ENCODE measurements at regions not wholly inside any gene's neighbourhood (a gene's known extent, or its start where the extent isn't known, plus 50 kb on each side); places are given as distances from the start of the nearest gene placed in this dataset.
A peak's percentile ranks its signal among the peaks of the same experiment; 100 is the strongest.
"Not testable (repeated sequence)": the region's sequence is repeated elsewhere in the genome, so short reads cannot be mapped to it uniquely, and the experiment has no call there.

- FAIRE-seq (no peak), DNase-seq (ENCODE audit: insufficient read length, low spot score) (no peak)
- no peak for TF ChIP-seq CTCF (IDR thresholded peaks at IDR 0.05; ENCODE audit: insufficient read depth, missing control alignments)
These were observed 154.2 kb upstream of the FOXG1 start for GRCh38 chr14:28612414-28612813.

DNA sequence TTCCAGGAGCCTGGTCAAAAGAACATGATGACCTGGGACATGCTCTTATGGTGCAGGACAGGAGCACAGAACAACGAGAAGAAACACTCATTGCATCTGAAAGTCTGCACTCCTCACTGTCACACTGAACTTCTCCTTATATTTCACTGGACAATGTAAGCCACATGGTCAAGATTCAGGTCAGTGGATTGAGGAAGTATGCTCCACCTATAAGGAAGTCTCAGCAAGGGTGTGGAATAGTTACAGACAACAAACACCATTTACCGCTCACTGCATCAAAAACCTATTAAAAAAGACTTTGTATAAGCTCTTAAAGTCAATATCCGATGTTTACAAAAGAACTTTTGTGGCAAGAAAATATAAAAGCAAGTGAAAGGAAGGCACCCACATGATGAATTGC, 153.1 kb upstream of the FOXG1 start:
- no peak for TF ChIP-seq CTCF (IDR thresholded peaks at IDR 0.05; ENCODE audit: insufficient read depth, missing control alignments)
- no peak for FAIRE-seq
- DNase-seq (ENCODE audit: insufficient read length, low spot score): no peak

DNA sequence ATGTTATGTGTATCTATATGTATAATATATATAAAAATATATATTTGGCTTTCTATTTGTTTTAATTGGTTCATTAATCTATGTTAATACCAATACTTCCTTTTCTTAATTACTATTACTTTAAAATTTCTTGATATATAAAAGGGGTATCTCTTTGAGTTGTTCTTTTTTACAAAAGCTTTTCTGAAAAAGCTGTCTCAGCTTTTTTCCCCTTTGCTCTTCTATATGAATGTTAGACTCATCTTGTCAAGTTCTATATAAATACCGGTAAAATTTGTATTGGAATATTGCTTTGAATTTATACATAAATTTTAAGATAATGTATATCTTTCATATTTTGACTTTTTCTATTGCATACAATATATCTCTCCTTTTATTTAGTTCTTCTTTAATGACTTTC, 139.8 kb upstream of the FOXG1 start:
- no peak for TF ChIP-seq CTCF (IDR thresholded peaks at IDR 0.05; ENCODE audit: insufficient read depth, missing control alignments)
- DNase-seq (ENCODE audit: insufficient read length, low spot score) (no peak), FAIRE-seq (no peak)

DNA sequence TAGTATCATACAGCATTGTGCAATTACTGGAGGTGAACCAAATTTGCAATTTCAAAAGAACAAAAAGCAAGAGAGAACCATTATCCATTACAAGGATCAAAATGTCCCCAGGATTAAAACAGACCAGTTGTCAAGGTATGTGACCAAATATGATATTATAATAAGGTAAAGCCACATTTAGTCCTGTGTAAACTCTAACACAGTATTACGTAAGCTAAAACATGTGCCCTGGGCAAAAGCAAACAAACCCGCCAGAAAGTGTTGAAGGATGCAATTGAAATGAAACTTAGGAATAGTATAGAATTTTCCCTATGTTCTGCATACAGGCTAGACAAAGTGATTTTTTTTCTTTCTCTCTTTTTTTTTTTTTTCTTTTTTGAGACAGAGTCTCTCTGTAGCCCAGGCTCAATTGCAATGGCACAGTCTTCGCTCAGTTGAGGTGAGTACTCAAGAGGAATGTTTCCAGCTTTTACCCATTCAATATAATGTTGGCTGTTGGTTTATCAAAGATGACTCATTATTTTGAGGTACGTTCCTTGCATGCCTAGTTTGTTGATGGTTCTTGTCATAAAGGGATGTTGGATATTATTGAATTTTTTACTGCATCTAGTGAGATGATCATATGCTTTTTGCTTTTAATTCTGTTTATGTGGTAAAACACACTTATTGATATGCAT, 137.1 kb upstream of the FOXG1 start:
- TF ChIP-seq CTCF (IDR thresholded peaks at IDR 0.05; ENCODE audit: insufficient read depth, missing control alignments): no peak
- DNase-seq (ENCODE audit: insufficient read length, low spot score) (no peak), FAIRE-seq (no peak)

DNA sequence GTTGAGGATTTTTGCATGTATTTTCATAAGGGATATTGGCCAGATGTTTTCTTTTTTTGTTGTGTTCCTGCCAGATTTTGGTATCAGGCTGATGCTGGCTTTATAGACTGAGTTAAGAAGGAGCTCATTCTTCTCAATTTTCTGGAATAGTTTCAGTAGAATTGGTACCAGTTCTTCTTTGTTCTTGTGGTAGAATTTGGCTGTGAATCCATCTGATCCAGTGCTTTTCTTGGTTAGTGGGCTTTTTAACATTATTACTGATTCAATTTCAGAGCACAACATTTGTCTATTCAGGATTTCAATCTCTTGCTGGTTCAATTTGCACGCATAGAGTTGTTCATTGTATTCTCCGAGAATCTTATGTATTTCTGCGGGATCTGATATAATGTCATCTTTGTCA, 136.5 kb upstream of the FOXG1 start:
- no peak for DNase-seq (ENCODE audit: insufficient read length, low spot score)
- TF ChIP-seq CTCF (IDR thresholded peaks at IDR 0.05; ENCODE audit: insufficient read depth, missing control alignments): no peak
- no peak for FAIRE-seq

GRCh38 chr14:28635387-28635786, 131.2 kb upstream of the FOXG1 start:
- TF ChIP-seq CTCF (IDR thresholded peaks at IDR 0.05; ENCODE audit: insufficient read depth, missing control alignments): peak; percentile 62
- DNase-seq (ENCODE audit: insufficient read length, low spot score) (no peak), FAIRE-seq (no peak)

DNA sequence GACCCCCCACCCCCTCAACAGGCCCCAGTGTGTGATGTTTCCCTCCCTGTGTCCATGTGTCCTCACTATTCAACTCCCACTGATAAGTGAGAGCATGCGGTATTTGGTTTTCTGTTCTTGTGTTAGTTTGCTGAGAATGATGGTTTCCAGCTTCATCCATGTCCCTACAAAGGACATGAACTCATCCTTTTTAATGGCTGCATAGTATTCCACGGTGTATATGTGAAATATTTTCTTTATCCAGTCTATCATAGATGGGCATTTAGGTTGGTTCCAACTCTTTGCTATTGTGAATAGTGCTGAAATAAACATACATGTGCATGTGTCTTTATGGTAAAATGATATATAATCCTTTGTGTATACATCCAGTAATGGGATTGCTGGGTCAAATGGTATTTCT, 130.8 kb upstream of the FOXG1 start:
- FAIRE-seq: not testable (repeated sequence)

DNA sequence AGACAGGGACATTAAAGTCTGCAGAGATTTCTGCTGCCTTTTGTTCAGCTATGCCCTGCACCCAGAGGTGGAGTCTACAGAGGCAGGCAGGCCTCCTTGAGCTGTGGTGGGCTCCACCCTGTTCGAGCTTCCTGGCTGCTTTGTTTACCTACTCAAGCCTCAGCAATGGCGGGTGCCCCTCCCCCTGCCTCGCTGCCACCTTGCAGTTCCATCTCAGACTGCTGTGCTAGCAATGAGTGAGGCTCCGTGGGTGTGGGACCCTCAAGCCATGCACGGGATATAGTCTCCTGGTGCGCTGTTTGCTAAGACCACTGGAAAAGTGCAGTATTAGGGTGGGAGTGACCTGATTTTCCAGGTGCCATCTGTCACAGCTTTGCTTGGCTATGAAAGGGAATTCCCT, 125.4 kb upstream of the FOXG1 start:
- DNase-seq (ENCODE audit: insufficient read length, low spot score); FAIRE-seq: not testable (repeated sequence)

More for the DNA sequence above, 130.8 kb upstream of the FOXG1 start:
- not testable (repeated sequence) for DNase-seq (ENCODE audit: insufficient read length, low spot score)
